ENCODE measurements at regions not wholly inside any gene's neighbourhood (a gene's known extent, or its start where the extent isn't known, plus 50 kb on each side); places are given as distances from the start of the nearest gene placed in this dataset.

DNA sequence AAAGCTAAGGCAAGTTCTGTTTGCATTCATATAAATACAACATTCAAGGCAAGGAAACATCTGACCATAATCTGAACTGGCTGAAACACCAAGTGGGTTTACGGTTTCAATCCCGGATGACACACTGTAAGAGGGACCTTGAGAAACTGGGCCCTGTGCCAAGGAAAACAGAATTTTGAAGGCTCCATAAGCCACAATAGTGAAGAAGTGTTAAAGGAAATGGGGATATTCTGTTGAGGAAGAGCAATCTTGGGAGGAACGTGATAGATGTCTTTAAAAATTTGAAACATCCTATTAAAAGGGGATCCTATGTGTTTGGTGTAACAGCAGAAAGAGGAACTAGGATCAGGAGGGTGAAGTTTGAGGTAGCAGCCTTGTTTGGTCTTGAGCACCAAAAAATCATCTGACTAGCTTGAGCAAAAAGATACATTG is 82.4 kb upstream of the TAB2 start:
- CTCF ChIA-PET (ENCODE audit: partially characterized antibody), result interaction anchor here (2.2 kb wide), 1 partner anchor 10 kb away, joined by 7 read pairs; no protein-coding TSS in a partner anchor
- no peak overlapping the region for H2AFZ ChIP-seq (ENCODE audit: low read length)
- 90% methylated on average over 3 of the region's 3 CpGs; no CpG with 5 or more reads in 1 of the 2 experiments for WGBS, 2 experiments (ENCODE audit: extremely low coverage in 1 of 2, insufficient coverage in 1 of 2, insufficient read length in 1 of 2, insufficient replicate concordance in 2 of 2, low coverage in 1 of 2, low lambda C conversion rate in 2 of 2, missing lambda C conversion rate in 1 of 2)

More for the DNA sequence above, 82.4 kb upstream of the TAB2 start:
- no peaks in the 10 kb centered on the region; a peak in 1 of 7 replicates for H3K27me3 ChIP-seq (replicated peaks in 1 of 4; ENCODE audit: control insufficient read depth in 3 of 4, extremely low read depth in 1 of 4, insufficient read depth in 3 of 4, low read length in 3 of 4)
- H3K4me2 ChIP-seq (ENCODE audit: insufficient read depth in 1 of 2, low read depth in 2 of 2, low read length in 2 of 2), result no peak overlapping the region
- H3K4me3 ChIP-seq (ENCODE audit: extremely low read depth in 1 of 4, insufficient read depth in 2 of 4, low read depth in 3 of 4, low read length in 4 of 4), result no peak overlapping the region
- no peaks in the 10 kb centered on the region for H3K36me3 ChIP-seq (ENCODE audit: control insufficient read depth in 2 of 4, insufficient read depth in 4 of 4, low read length in 3 of 4)
- H3K9me3 ChIP-seq (ENCODE audit: insufficient read depth in 2 of 2, low read depth in 1 of 2, low read length in 1 of 2), result no peaks in the 10 kb centered on the region
- peaks cover 0 to 5% (median 2%) of the 10 kb centered on the region in 4 experiments; a peak in 3 of 7 replicates for H3K4me1 ChIP-seq (replicated peaks in 1 of 4; ENCODE audit: control insufficient read depth in 3 of 4, insufficient read depth in 4 of 4, low read length in 3 of 4)
- H3K23ac ChIP-seq (ENCODE audit: insufficient read length), result no peak overlapping the region
- H3K56ac ChIP-seq (replicated peaks; ENCODE audit: insufficient read length, low read depth, low read length), result no peak overlapping the region
- no peak for FAIRE-seq
- POLR2A ChIA-PET (ENCODE audit: partially characterized antibody), result no interaction called here
- H3K79me2 ChIP-seq (ENCODE audit: control insufficient read depth in 1 of 2, insufficient read depth in 2 of 2, low read length in 2 of 2), result no peaks in the 10 kb centered on the region
- no peak overlapping the region for H3K18ac ChIP-seq (ENCODE audit: extremely low read depth, low read length)
- no peak overlapping the region for H4K91ac ChIP-seq (replicated peaks; ENCODE audit: insufficient read length, low read length)
- H3K9ac ChIP-seq (replicated peaks in 1 of 4; ENCODE audit: extremely low read depth in 1 of 4, low read depth in 3 of 4, low read length in 3 of 4), result no peak overlapping the region
- no peak for TF ChIP-seq RAD21 (IDR thresholded peaks at IDR 0.05 in 1 of 2, conservative IDR thresholded peaks at IDR 0.05 in 1 of 2; ENCODE audit: low read depth in 2 of 2, low read length in 2 of 2)
- TF ChIP-seq BCL11A (IDR thresholded peaks at IDR 0.05; ENCODE audit: low read depth in 2 of 2, low read length in 2 of 2), result no peak
- no peak for TF ChIP-seq KDM1A (IDR thresholded peaks at IDR 0.05; ENCODE audit: borderline replicate concordance, low read length)
- no peak for TF ChIP-seq HDAC6 (IDR thresholded peaks at IDR 0.05; ENCODE audit: low read depth, low read length)
- TF ChIP-seq, protein P1, sequence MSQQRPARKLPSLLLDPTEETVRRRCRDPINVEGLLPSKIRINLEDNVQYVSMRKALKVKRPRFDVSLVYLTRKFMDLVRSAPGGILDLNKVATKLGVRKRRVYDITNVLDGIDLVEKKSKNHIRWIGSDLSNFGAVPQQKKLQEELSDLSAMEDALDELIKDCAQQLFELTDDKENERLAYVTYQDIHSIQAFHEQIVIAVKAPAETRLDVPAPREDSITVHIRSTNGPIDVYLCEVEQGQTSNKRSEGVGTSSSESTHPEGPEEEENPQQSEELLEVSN (IDR thresholded peaks at IDR 0.05), result no peak
- TF ChIP-seq, protein P2, sequence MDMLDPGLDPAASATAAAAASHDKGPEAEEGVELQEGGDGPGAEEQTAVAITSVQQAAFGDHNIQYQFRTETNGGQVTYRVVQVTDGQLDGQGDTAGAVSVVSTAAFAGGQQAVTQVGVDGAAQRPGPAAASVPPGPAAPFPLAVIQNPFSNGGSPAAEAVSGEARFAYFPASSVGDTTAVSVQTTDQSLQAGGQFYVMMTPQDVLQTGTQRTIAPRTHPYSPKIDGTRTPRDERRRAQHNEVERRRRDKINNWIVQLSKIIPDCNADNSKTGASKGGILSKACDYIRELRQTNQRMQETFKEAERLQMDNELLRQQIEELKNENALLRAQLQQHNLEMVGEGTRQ (IDR thresholded peaks at IDR 0.05; ENCODE audit: low read length), result no peak
- TF ChIP-seq SIN3A (conservative IDR thresholded peaks at IDR 0.05 in 1 of 2, IDR thresholded peaks at IDR 0.05 in 1 of 2; ENCODE audit: low read depth in 1 of 2, low read length in 2 of 2), result no peak
- no peak for TF ChIP-seq SUZ12 (IDR thresholded peaks at IDR 0.05; ENCODE audit: low read length)
- no peak overlapping the region for H2BK12ac ChIP-seq (ENCODE audit: low read depth, low read length)
- no peak overlapping the region for H2AK5ac ChIP-seq (ENCODE audit: low read depth, low read length)
- no peak overlapping the region for H2BK20ac ChIP-seq (ENCODE audit: low read length)
- H2BK120ac ChIP-seq (replicated peaks; ENCODE audit: low read depth, low read length), result no peak overlapping the region
- no peaks in the 10 kb centered on the region for H3K23me2 ChIP-seq (ENCODE audit: low read depth, low read length)
- no peaks in the 10 kb centered on the region for H4K20me1 ChIP-seq (replicated peaks in 1 of 2; ENCODE audit: control insufficient read depth in 1 of 2, insufficient read depth in 2 of 2, low read length in 2 of 2)
- H3K14ac ChIP-seq (ENCODE audit: insufficient read length), result no peak overlapping the region
- H2BK5ac ChIP-seq (ENCODE audit: low read depth, low read length), result no peak overlapping the region
- DNase-seq (ENCODE audit: low read depth in 1 of 2, low spot score in 2 of 2), result no peak
- no peak overlapping the region for H3K27ac ChIP-seq (ENCODE audit: low read depth, low read length)
- H3K79me1 ChIP-seq (ENCODE audit: low read depth, low read length), result no peaks in the 10 kb centered on the region
- no peak overlapping the region for H4K5ac ChIP-seq (ENCODE audit: insufficient read length, low read depth, low read length)
- H2BK15ac ChIP-seq (ENCODE audit: low read length), result no peak overlapping the region
- H4K8ac ChIP-seq (ENCODE audit: extremely low read depth, insufficient read depth, low read length), result no peak overlapping the region
- H3K4ac ChIP-seq (replicated peaks; ENCODE audit: insufficient read length, low read depth, low read length), result no peak overlapping the region

Data from H1 (cell line).